Endothelial cell of umbilical vein (primary cell): ENCODE measurements at regions not wholly inside any gene's neighbourhood (a gene's known extent, or its start where the extent isn't known, plus 50 kb on each side); places are given as distances from the start of the nearest gene placed in this dataset.

Source experiments
- BruUV-seq: library from RNA; stranded (reverse); fragments of 400-500 nt; replicated peaks from 2 replicates; lab custom pipeline; 2021; lab: Mats Ljungman, UMichigan
- CTCF ChIA-PET: fragments of 300-600, 350-600 bp; sonication (Branson Sonifier 250); formaldehyde crosslinking; loops from one replicate; lab custom pipeline; 2021; ENCODE audit warnings: antibody characterized with exemption, inconsistent platforms; lab: Charles Lee
- POLR2A ChIA-PET: fragments of 300-600, 350-600 bp; sonication (Branson Sonifier 250); formaldehyde crosslinking; loops from one replicate; lab custom pipeline; 2021; ENCODE audit warnings: antibody characterized with exemption, inconsistent platforms; lab: Charles Lee
- DNase-seq: peaks from one replicate; pipeline ENCODE4 v3.0.0-alpha.2; 2011; ENCODE audit warnings: low read depth, low spot score
- FAIRE-seq: peaks from 2 replicates; lab custom pipeline; 2011; peaks lifted over from hg19 to GRCh38; lab: Jason Lieb, UNC
- H2AFZ ChIP-seq: 2 replicates; pipeline ENCODE4 v1.6.0; 2012; ENCODE audit warnings: low read depth, low read length, control low read depth, inconsistent platforms
- H3K27ac ChIP-seq: 2 replicates; pipeline ENCODE4 v1.5.1; 2011; ENCODE audit warnings: low read depth, mild to moderate bottlenecking, control low read depth, low read length, moderate library complexity; ENCODE audit not compliant: insufficient read depth
- H3K27me3 ChIP-seq, 2 experiments: 2 replicates each; pipeline versions ENCODE4 v1.6.0 to v1.6.1; 2011; ENCODE audit warnings: low read length in 2 of 2, mixed read lengths in 1 of 2; ENCODE audit not compliant: control insufficient read depth in 2 of 2, insufficient read depth in 2 of 2
- H3K36me3 ChIP-seq, 2 experiments: 2 replicates in 1 of 2; 3 replicates in 1 of 2; pipeline ENCODE4 v1.5.1; 2011; ENCODE audit warnings: low read length in 2 of 2, mild to moderate bottlenecking in 1 of 2, moderate library complexity in 1 of 2; ENCODE audit not compliant: control insufficient read depth in 2 of 2, insufficient read depth in 2 of 2; ENCODE audit errors: extremely low read depth in 1 of 2
- H3K4me1 ChIP-seq: 3 replicates; pipeline ENCODE4 v1.5.1; 2011; ENCODE audit warnings: mild to moderate bottlenecking, low read length; ENCODE audit not compliant: control insufficient read depth, insufficient read depth; ENCODE audit errors: extremely low read depth
- H3K4me2 ChIP-seq: 2 replicates; pipeline ENCODE4 v1.6.1; 2011; ENCODE audit warnings: low read length, control low read depth, mixed read lengths; ENCODE audit not compliant: insufficient read depth
- H3K4me3 ChIP-seq, 3 experiments: fragments of 200-600 bp in 1 of 3; sonication (generic), shearing (Covaris generic) in 1 of 3; replicated peaks in 1 of 3; 2 replicates each; pipeline ENCODE4 v1.5.1; 2011 to 2016; ENCODE audit warnings: control low read depth in 3 of 3, low read length in 3 of 3, mild to moderate bottlenecking in 2 of 3, inconsistent platforms in 1 of 3, low read depth in 1 of 3, moderate library complexity in 1 of 3; ENCODE audit not compliant: insufficient read depth in 1 of 3
- H3K79me2 ChIP-seq: 2 replicates; pipeline ENCODE4 v1.6.0; 2012; ENCODE audit warnings: low read length, inconsistent platforms; ENCODE audit not compliant: control insufficient read depth, insufficient read depth
- H3K9ac ChIP-seq: replicated peaks from 2 replicates; pipeline ENCODE3; 2011; ENCODE audit warnings: low read length, control low read depth; ENCODE audit not compliant: insufficient read depth; ENCODE audit errors: extremely low read depth
- H3K9me1 ChIP-seq: replicated peaks from 3 replicates; pipeline ENCODE4 v1.6.0; 2011; ENCODE audit warnings: mild to moderate bottlenecking, low read length; ENCODE audit not compliant: control insufficient read depth, insufficient read depth; ENCODE audit errors: extremely low read depth
- H3K9me3 ChIP-seq: replicated peaks from 2 replicates; pipeline ENCODE4 v1.5.1; 2012; ENCODE audit warnings: low read length, inconsistent platforms; ENCODE audit not compliant: control insufficient read depth, insufficient read depth
- H4K20me1 ChIP-seq: replicated peaks from 2 replicates; pipeline ENCODE3; 2011; ENCODE audit warnings: mild to moderate bottlenecking, low read length; ENCODE audit not compliant: control insufficient read depth, insufficient read depth; ENCODE audit errors: extremely low read depth
- EZH2 ChIP-seq: IDR thresholded peaks from 2 replicates; pipeline ENCODE4 v1.6.1; 2012; ENCODE audit warnings: borderline replicate concordance, low read depth, mild to moderate bottlenecking, moderate library complexity, low read length, inconsistent platforms; ENCODE audit not compliant: severe bottlenecking
- FOS ChIP-seq: IDR thresholded peaks from 2 replicates; pipeline ENCODE4 v1.6.1; 2011; ENCODE audit warnings: mild to moderate bottlenecking, low read length, moderate library complexity, borderline replicate concordance; ENCODE audit not compliant: insufficient read depth
- GATA2 ChIP-seq: IDR thresholded peaks from 2 replicates; pipeline ENCODE4 v1.7.0; 2011; ENCODE audit warnings: low read depth, mild to moderate bottlenecking, moderate library complexity, mixed read lengths, low read length; ENCODE audit not compliant: insufficient read length, insufficient read depth
- JUN ChIP-seq: IDR thresholded peaks from 2 replicates; pipeline ENCODE4 v1.6.1; 2011; ENCODE audit warnings: borderline replicate concordance, low read depth; ENCODE audit not compliant: insufficient read length, insufficient read depth
- MYC ChIP-seq: IDR thresholded peaks from one replicate; pipeline ENCODE4 v1.6.1; 2011; ENCODE audit warnings: mild to moderate bottlenecking, low read depth, low read length
- POLR2A ChIP-seq: IDR thresholded peaks from 2 replicates; pipeline ENCODE4 v1.6.1; 2012; ENCODE audit warnings: low read depth, mild to moderate bottlenecking, control low read depth, low read length
- POLR2AphosphoS5 ChIP-seq: IDR thresholded peaks from 2 replicates; pipeline ENCODE4 v1.6.1; 2012; ENCODE audit warnings: low read depth, mild to moderate bottlenecking, control low read depth, low read length, moderate library complexity; ENCODE audit not compliant: insufficient read depth
- dilution Hi-C: fragments of 300-500 bp; cut with MboI; formaldehyde crosslinking; loops from one replicate; pipeline ENCODE4 v1.15.0; 2019; ENCODE audit warnings: low sequenced_read_pairs; ENCODE audit not compliant: extremely low pct_ligation_motif_present
- intact Hi-C: fragments of 100-400 bp; cut with micrococcal nuclease; formaldehyde crosslinking; loops from one replicate; pipeline ENCODE4 v1.10.0; 2022
- TF ChIP-seq, protein P1 (sequence below): IDR thresholded peaks from 2 replicates; pipeline ENCODE4 v1.6.1; 2011; ENCODE audit not compliant: insufficient read depth, insufficient read length
- TF ChIP-seq, protein P2 (sequence below), 2 donors: IDR thresholded peaks; 1 replicate in 1 of 2; 2 replicates in 1 of 2; pipeline ENCODE4 v1.5.1; 2011; ENCODE audit warnings: low read length in 2 of 2, mild to moderate bottlenecking in 2 of 2, moderate library complexity in 2 of 2, control low read depth in 1 of 2, inconsistent platforms in 1 of 2, low read depth in 1 of 2; ENCODE audit not compliant: insufficient read depth in 1 of 2; ENCODE audit errors: extremely low read depth in 1 of 2

DNA sequence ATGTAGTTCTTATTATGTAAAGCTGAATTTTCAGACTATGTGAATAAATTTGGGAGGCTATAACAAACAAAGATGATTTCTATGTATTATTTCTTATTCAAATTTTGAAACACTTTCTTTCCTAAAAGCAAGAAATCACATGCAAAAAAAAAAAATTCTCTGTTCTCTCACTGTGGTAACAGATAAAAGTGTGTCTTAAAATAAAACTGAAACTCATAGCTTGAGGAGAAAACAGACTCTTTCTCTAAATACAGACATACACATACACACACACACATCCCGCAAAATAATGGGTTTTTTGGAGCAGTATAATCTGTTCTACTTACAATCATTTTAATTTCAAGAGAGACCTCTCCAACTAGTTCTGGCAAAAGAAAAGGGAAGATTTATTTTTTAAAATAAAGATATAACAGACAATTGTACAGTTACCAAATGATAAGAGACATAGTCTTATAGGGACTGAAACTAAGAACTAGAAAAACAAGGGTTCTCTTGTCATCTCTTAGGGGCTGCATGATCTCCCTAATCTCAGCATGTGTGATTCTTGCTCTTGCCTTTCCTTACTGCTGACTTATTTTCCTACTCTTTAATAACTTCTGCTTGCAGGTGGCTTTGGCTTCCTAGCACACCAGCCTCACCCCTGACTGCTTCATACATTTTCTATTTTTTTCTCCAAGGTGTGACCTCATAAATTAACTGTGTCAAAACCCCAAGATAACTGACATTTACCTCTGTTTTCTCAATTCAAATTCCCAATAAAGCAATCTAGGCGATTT is 483.5 kb upstream of the POT1 start:
- H3K9me1 ChIP-seq = no peaks in the 10 kb centered on the region
- TF ChIP-seq, protein P1, sequence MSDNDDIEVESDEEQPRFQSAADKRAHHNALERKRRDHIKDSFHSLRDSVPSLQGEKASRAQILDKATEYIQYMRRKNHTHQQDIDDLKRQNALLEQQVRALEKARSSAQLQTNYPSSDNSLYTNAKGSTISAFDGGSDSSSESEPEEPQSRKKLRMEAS = no peak
- TF ChIP-seq POLR2A (no peak), POLR2AphosphoS5 (no peak), EZH2 (no peak), MYC (no peak), GATA2 (no peak), FOS (no peak), JUN (no peak)
- TF ChIP-seq, protein P2, sequence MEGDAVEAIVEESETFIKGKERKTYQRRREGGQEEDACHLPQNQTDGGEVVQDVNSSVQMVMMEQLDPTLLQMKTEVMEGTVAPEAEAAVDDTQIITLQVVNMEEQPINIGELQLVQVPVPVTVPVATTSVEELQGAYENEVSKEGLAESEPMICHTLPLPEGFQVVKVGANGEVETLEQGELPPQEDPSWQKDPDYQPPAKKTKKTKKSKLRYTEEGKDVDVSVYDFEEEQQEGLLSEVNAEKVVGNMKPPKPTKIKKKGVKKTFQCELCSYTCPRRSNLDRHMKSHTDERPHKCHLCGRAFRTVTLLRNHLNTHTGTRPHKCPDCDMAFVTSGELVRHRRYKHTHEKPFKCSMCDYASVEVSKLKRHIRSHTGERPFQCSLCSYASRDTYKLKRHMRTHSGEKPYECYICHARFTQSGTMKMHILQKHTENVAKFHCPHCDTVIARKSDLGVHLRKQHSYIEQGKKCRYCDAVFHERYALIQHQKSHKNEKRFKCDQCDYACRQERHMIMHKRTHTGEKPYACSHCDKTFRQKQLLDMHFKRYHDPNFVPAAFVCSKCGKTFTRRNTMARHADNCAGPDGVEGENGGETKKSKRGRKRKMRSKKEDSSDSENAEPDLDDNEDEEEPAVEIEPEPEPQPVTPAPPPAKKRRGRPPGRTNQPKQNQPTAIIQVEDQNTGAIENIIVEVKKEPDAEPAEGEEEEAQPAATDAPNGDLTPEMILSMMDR (IDR thresholded peaks at IDR 0.05; ENCODE audit: extremely low read depth in 1 of 2, insufficient read depth in 1 of 2, low read depth in 1 of 2, low read length in 2 of 2) = no peak
- H3K4me1 ChIP-seq = no peaks in the 10 kb centered on the region
- H2AFZ ChIP-seq = peak overlapping the region; percentile 33
- no peaks in the 10 kb centered on the region for H3K9me3 ChIP-seq
- dilution Hi-C loops (no loop called here), intact Hi-C loops (no loop called here)
- no peak overlapping the region for H3K4me3 ChIP-seq
- BruUV-seq = no TSS peak
- no peak overlapping the region for H3K9ac ChIP-seq
- no peaks in the 10 kb centered on the region for H4K20me1 ChIP-seq
- DNase-seq (no peak), FAIRE-seq (no peak)
- no peak overlapping the region for H3K27ac ChIP-seq
- H3K79me2 ChIP-seq = no peaks in the 10 kb centered on the region
- POLR2A ChIA-PET = no interaction called here
- CTCF ChIA-PET = interaction anchor here (1.8 kb wide), 1 partner anchor 10 kb away, joined by 5 read pairs; no protein-coding TSS in a partner anchor
- H3K36me3 ChIP-seq = no peaks in the 10 kb centered on the region
- no peaks in the 10 kb centered on the region for H3K27me3 ChIP-seq
- no peak overlapping the region for H3K4me2 ChIP-seq
